GM19328 (cell line): ENCODE measurements at regions not wholly inside any gene's neighbourhood (a gene's known extent, or its start where the extent isn't known, plus 50 kb on each side); places are given as distances from the start of the nearest gene placed in this dataset.
"Not testable (repeated sequence)": the region's sequence is repeated elsewhere in the genome, so short reads cannot be mapped to it uniquely, and the experiment has no call there.

ENCODE experiments used
- ATAC-seq: cut with Tn5 transposase; IDR thresholded peaks from one replicate; pipeline ENCODE4 v1.9.1; 2021; ENCODE audit warnings: mild to moderate bottlenecking, moderate library complexity; ENCODE audit not compliant: unreplicated experiment

DNA sequence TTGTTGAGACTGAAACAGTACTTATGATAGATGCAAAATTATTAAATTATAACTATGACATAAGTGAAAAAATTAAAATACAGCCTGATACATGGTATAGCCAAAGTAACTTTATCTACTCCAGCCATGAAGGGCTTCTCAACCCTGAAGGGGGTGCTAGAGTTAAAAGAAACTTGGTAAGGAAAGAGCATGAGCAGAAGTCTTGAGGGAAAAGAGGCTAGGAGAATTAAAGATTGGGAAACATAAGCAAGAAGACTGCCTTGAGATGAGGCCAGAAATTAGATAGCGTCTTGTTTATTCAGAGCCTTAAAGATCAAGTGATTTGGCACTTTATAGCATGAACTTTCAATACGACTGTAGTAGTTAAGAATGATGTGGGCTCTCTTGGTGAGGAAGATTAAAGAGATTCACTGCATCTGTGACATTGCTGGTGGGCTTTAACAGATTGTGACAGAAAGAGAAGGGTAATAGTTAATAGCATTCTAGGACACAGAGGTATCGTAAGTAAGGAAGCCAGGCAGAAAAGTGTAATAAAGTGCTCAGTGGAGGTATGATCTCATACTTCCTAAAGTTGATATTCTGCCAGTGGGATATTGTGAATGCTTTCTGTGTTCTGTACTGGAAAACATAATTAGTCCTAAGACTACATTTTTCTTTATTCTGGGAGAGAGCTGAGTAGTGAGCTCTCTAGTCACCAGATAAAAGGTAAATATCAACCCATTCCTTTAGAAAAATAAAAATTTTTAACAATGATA, 385.4 kb upstream of the PRR20A start:
- ATAC-seq = no peak

DNA sequence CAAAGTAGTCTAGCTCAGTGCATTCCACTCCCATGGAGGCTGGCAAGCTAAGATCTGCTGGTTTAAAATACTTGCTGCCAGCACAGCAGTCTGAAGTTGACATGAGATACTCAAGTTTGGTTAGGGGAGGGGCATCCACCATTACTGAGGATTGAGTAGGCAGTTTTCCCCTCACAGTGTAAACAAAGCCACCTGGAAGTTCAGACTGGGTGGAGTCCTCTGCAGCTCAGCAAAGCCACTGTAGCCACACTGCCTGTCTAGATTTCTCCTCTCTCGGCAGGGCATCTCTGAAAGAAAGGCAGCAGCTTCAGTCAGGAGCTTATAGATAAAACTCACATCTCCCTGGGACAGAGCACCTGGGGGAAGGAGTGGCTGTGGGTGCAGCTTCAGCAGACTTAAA, 377.4 kb upstream of the PRR20A start:
- not testable (repeated sequence) for ATAC-seq

DNA sequence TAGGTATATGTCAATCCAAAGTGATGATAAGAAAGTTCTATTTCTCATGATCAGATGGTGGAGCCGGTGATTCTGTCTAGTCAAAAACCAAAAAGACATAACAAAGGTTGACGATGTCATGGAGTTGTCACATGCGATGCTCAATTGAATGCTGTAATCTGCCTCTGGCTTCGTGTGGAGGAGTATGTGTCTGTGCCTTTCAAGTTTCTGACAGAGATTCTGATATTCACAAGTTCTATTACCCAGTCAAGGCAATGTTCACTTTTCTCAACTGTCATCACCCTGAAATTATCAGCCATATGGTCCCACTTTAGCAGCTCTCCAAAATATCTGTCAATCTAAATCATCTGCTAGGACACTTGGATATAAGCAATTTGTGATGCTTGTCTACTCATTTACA, 367.6 kb upstream of the PRR20A start:
- ATAC-seq = no peak

DNA sequence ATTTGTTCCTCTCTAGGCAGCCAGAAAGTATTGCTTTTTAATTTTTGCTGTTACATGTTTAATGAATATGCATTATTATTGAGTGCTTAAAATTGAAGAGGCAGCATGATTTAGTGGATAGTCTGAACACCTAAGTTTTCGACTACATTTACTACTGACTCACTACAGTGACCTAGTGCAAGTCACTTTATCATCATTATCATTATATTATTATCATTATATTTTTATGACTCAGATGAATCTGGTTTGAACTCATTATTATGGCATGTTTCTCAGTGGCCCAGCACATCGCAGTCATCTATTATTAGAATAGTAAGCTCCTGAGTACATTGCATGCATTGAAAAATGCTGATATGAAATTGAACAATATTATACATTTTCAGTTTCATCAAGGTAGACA, 351.2 kb upstream of the PRR20A start:
- no peak for ATAC-seq

DNA sequence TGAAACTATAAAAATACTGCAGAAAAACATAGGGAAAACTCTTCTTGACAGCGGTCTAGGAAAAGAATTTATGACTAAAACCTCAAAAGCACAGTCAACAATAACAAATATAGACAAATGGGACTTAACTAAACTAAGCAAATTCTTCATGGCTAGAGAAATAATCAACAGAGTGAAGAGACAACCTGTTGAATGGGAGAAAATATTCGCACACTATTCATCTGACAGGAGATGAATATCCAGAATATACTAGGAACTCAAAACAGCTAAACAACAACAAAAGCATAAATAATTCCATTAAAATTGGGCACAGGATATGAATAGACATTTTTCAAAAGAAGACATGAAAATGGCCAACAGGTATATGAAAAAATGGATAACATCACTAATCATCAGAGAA, 303.6 kb upstream of the PRR20A start:
- ATAC-seq = no peak

DNA sequence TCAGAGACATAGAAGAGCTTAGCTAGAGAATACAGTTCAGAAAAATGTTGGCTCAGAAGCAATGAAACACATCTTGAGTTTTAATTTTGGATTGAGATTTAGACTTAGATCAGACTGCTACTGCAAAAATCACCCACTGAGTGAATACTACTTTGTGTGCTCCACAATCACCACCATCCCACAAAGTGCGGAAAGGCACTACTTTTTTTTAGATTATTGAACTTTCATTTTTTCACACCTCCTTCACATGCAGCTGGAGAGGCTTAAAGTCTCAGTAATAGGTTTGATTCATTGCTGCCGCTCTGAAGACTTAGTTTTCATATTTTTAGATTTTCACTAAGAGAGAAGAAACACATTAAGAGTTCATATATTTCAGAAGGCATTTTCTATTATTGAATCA, 289.9 kb upstream of the PRR20A start:
- no peak for ATAC-seq

DNA sequence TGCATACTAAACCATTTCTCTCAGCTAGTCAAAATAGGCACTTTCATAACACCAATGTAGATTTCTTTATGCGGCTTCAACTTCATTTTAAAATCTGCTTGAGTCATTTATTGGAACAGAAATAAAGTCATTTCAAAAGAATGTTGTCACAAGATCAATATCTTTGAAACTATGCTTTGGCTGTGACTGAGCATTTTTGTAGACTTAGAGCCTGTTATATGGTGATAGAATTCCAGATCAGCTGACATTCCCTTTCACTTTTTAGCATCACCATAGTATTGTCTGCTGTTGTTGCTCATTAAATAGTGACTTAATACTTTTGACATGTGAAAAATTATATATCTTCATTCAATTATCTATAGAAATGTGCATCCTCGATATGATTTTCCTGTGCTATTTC, 279.2 kb upstream of the PRR20A start:
- no peak for ATAC-seq

DNA sequence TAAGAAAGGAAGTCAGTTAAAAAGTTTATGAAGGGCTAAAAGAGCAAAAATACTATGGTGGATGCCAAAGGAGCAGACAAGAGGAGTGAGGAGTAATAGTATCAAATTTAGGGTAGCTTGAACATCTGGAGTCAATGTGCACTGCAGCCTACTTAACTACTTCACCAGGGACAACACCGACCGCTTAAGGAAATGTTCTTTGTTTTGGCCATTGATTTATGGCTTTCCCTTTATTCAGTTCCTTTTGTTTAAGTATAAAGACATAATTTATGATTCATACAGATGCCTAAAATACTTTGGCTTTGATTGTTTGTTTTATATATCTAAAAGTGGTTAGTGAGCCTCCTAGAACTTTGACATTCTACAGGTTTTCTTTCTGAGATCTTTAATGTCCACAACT, 276.3 kb upstream of the PRR20A start:
- ATAC-seq = no peak

DNA sequence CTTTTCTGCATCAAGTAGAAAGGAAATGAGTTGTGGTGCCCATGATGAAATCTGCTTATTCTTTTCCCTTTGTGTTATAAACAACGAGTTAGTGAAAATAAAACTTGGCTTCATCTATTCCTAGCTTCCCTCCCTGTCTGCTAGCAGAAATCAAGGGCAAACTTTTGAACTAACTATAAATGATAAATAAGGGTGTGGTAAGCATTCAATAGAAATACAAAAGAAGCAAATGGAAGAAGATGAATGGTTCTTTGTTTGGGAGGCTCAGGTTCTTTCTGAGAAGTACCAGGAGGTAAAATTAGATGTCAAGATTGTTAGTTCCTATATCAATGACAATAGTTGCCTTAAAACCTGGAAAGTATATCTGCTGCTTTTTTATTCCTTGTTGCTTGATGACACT, 275.3 kb upstream of the PRR20A start:
- ATAC-seq = no peak

DNA sequence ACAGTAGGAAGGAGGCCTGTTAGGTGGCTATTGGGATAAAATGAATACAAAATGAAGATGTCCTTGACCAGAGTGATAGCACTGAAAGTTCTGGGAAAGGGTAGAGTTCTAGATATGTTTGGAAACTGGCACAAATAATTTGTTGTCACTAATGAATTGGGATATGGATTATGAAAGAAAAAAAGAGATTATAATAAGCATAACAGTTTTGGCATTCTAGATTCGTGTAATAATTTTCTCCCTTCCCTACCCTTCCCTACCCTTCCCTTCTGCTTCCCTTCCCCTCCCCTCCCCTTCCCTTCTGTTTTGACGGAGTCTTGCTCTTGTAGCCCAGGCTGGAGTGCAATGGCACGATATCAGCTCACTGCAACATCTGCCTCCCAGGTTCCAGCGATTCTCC, 271.0 kb upstream of the PRR20A start:
- ATAC-seq = no peak

DNA sequence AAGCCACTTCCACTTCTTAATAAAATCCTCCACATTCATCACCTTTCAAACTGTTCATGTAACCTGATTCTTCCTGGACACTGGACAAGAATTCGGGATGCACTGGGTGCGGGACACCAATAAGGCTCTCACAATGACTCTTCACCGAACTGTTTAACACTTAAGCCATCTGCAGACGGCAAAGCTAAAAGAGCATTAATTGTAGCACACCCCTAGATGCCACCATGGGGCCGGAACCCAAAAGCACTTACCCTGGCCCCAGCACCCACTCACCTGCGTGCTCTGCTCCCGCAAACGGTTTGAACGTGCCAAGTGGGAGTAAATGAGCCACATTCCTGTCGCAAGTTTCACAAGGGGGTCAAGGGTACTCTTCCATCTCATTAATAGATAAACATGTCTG, 254.3 kb upstream of the PRR20A start:
- ATAC-seq = no peak

DNA sequence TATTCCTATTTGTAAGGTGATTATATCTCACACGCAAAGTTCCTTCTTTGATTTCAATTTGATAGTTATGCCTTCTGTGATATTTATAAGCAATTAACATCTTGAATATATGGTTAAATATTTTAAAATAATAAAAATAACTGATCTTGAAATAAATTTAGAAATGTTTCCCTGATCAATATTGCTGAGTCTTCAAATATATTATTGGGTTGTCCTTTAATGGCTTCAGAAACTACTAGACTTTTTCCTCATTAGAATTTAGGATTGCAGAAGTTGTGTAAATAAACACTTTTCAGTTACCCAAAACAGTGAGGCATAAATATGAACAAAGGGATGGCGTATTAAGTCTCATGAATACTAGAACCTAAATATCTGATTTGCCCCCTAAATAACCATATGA, 252.3 kb upstream of the PRR20A start:
- no peak for ATAC-seq

DNA sequence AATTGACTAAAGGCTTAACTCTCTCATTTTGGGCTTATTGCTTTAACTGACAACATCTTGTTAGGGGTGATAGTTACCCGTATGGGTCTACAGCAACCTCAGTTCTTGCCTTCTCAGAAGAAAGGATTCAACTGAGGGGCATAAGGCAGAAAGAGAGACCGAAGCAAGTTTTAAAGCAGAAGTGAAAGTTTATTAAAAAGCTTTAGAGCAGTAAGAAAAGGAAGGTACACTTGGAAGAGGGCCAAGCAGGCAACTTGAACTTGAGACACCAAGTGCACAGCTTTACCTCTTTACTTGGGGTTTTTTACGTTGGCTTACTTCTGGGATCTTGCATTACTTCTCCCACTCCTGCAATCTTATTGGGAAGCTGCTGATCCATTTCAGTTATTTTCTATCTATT, 246.9 kb upstream of the PRR20A start:
- ATAC-seq = no peak

DNA sequence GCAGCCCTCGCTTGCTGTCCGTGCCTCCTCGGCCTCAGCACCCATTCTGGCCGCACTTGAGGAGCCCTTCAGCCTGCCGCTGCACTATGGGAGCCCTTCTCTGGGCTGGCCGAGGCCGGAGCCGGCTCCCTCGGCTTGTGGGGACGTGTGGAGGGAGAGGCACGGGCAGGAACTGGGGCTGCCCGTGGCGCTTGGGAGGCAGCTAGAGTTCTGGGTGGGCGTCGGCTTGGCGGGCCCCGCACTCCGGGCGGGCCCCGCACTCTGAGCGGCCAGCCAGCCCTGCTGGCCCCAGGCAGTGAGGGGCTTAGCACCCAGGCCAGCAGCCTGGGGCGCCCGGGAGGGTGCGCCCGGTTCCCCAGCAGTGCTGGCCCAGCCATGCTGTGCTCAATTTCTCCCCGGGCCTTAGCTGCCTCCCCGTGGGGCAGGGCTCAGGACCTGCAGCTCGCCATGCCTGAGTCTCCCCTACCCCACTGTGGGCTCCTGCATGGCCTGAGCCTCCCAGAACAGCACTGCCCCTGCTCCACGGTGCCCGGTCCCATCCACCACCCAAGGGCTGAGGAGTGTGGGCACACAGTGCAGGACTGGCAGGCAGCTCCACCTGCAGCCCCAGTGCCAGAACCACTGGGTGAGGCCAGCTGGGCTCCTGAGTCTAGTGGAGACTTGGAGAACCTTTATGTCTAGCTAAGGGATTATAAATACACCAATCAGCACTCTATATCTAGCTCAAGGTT, 240.0 kb upstream of the PRR20A start:
- ATAC-seq = no peak

DNA sequence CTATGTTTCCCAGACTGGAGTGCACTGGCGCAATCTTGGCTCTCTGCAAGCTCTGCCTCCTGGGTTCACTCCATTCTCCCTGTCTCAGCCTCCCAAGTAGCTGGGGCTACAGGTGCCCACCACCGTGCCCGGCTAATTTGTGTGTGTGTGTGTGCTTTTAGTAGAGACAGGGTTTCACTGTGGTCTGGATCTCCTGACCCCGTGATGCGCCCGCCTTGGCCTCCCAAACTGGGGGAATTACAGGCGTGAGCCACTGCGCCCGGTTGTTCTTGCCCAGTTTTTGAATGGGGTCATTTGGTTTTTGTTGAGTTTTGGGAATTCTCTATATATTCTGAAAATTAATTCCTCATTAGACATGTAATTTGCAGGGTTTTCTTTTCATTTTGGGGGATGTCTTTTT, 238.4 kb upstream of the PRR20A start:
- ATAC-seq = no peak

DNA sequence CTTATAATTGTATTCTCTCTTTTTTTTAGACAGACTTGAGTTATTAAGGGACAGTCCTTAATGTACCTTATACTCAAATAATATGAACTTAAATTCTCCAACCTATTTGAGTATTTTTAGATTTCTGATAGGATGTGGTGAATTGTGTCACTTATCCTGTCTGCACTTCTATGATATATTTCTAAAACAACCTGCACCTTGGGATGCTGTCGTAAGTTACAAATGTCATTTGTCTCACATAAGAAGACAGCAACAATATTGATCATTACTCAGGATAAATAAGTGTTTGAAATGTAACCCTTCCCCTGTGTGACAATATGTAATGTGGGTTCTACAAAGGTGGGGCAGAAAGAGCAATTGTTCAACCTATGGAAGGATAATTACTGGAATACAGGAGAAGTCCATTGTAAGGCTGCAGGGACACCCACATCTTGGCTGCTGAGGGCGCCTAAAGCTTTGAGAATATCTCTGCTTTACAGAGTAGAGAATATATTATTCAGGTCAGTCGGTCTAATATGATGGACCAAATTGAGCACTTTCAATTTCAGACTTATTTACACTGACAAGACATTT, 236.9 kb upstream of the PRR20A start:
- no peak for ATAC-seq

DNA sequence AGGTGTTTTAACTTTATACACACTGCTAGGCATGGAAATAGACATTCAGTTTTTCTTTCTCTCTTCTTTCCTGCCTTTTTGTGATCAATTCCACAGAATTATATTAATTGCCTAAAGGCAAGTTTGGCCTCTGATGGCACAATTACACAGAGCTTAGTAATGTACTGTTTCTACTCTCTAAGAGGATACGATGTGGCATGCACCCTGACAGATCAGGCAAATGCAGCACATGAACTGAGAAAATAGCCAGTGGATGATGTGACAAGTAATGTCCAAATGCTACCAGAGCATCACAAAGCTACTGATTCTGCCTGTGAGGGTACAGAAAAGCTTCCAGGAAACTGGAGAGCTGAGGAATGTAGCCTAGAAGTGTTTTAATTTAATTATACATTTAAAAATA, 233.8 kb upstream of the PRR20A start:
- ATAC-seq = no peak

DNA sequence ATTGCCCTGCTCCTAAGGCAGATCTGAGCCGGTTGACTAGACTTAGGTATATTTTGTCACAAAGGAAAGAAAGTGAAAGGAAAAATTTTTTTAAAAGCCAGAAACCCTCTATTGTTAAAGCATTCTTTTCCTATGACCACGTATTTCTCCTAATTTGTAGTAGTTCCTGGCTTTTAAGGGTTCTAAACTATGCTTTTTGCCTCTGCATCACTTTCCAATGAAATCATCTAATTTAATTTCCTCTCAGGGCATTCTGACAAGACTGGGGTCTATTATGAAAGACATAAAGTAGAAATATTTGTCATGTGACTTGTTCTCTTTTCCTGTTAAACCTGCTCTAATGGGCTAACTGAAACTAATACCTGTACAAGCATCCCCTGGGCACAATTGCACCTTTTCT, 233.0 kb upstream of the PRR20A start:
- no peak for ATAC-seq

DNA sequence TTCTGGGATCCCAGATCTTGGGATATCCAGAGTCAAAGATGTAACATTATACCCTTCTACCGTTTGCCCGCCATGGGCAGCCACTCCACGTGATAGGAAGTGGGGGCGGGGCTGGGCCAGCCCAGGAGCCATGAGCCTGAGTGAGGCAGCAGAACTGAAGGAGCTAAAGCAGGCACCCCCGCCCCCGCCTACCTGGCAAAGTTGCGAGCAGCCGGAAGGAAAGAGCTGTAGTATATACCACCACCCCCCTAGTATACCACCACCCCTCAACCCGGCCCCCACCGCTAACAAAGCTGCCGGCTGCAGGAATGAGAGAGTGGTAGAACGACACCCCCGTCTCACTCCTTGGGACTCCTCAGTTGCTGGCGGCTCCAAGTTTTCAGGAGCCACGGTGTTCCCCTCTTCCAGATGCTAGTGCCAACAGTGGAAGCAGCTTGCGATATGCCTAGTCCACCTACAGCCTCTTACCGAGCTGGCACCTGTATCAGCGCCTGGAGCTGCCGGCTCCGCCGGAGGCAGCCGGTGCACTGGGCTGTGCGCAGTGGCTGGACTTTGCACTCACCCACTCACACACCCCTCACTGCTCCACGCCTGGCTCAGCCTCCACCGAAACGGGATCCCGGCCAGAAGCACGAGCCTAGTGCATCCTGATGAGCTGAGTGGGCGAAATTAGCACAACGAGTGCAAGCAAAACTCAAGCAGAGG, 230.7 kb upstream of the PRR20A start:
- no peak for ATAC-seq

DNA sequence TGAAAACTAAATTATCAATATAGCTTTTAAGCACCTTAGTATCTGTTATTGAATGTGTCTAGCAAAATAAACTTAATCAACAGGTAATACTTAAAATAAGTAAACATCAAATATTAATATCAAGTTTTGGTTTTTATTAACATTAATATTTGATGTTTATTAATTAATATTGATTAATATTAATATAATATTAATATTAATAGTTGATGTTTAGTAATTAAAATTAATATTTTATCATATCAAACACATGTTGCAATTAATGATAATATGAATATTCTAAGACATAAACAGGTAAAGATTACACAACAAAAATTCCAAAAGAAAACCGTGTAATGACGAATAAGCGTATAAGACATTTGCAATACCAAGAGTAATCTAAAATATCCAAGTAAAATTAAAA, 222.8 kb upstream of the PRR20A start:
- ATAC-seq = no peak

DNA sequence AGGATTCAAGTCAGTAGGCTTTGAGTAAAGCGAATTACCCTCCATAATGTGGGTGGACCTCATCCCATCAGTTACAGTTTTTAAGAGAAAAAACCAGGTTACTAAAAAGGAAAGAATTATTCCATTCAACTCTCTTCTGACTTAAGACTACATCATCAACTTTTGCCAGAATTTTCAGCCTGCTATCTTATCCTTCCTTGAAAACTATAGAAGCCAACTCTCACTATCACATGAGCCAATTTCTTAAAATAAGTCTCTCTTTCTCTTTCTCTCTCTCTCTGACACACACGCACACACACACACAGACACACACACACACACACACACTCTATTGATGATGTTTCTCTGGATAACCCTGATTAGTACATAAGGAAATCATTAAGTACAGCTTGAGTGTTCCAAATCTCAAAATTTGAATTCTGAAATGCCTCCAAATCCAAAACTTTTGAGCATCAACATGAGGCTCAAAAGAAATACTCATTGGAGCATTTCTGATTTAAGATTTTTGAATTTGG, 217.0 kb upstream of the PRR20A start:
- ATAC-seq = no peak

DNA sequence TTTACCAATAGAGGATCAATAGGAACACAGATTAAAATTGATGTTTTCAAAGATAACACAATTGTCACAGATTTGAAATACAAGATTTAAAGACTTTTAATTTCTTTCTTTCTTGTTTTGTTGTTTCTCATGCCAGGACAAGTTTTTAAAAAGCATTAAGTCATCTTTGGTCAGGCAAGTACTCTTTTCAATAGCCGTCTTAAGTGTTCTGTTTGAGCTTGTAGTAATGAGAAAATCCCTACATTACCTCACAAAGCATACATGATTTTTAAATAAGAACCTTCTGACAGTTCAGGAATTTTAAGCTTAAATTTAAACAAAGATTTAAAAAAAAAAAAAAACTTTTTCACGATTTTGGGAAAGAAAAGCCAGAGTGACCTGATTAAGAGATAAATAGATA, 216.3 kb upstream of the PRR20A start:
- ATAC-seq = no peak
